K562 (cell line): ENCODE measurements at regions not wholly inside any gene's neighbourhood (a gene's known extent, or its start where the extent isn't known, plus 50 kb on each side); places are given as distances from the start of the nearest gene placed in this dataset.

Experiments
- ATAC-seq: fragments of 200-7000 bp; cut with Tn5 transposase; 3 replicates; pipeline ENCODE4 v1.9.1; 2020; ENCODE audit warnings: moderate library complexity
- BruUV-seq: library from RNA; stranded (reverse); fragments of 400-500 nt; replicated peaks from 2 replicates; lab custom pipeline; 2021; lab: Mats Ljungman, UMichigan
- CTCF ChIA-PET: fragments of 300-600 bp; formaldehyde crosslinking; extraction: SDS; loops from one replicate; lab custom pipeline; 2021; ENCODE audit warnings: low intra/inter-chr PET ratio; lab: Yijun Ruan, JAX
- POLR2A ChIA-PET: fragments of 300-600, 350-650 bp; sonication (Branson Sonifier 250); formaldehyde crosslinking; extraction: SDS; loops from one replicate; lab custom pipeline; 2021; ENCODE audit warnings: antibody characterized with exemption, inconsistent platforms; lab: Yijun Ruan, JAX
- DNase-seq, 4 experiments: peaks; one replicate each; pipeline versions ENCODE4 v3.0.0 to v3.0.0-alpha.2; 2011 to 2018; ENCODE audit warnings: low spot score in 3 of 4, mixed read lengths in 3 of 4; ENCODE audit errors: extremely low read depth in 1 of 4
- FAIRE-seq: peaks from 2 replicates; lab custom pipeline; 2011; peaks lifted over from hg19 to GRCh38; lab: Jason Lieb, UNC
- H2AFZ ChIP-seq: 2 replicates; pipeline ENCODE4 v1.6.0; 2011; ENCODE audit warnings: low read depth, low read length, control low read depth, inconsistent platforms
- H3K27ac ChIP-seq: fragments of 200-600 bp; 3 replicates; pipeline ENCODE4 v1.8.0; 2011; ENCODE audit warnings: low read depth, mild to moderate bottlenecking, control low read depth, inconsistent platforms, low read length, moderate library complexity, mixed read lengths; ENCODE audit errors: extremely low read depth
- H3K27me3 ChIP-seq, 2 experiments: fragments of 300-600 bp in 1 of 2; 2 replicates in 1 of 2; 3 replicates in 1 of 2; pipeline versions ENCODE4 v1.6.0 to v1.8.0; 2011; ENCODE audit warnings: inconsistent platforms in 2 of 2, low read length in 2 of 2, mild to moderate bottlenecking in 1 of 2, mixed read lengths in 1 of 2, moderate library complexity in 1 of 2; ENCODE audit not compliant: control insufficient read depth in 2 of 2, insufficient read depth in 2 of 2
- H3K36me3 ChIP-seq: fragments of 300-600 bp; 3 replicates; pipeline ENCODE4 v1.8.0; 2011; ENCODE audit warnings: mild to moderate bottlenecking, low read length, inconsistent platforms; ENCODE audit not compliant: control insufficient read depth, insufficient read depth
- H3K4me1 ChIP-seq, 2 experiments: fragments of 200-600 bp in 1 of 2; replicated peaks in 1 of 2; 2 replicates in 1 of 2; 3 replicates in 1 of 2; pipeline versions ENCODE4 v1.5.1 to v1.8.0; 2011; ENCODE audit warnings: inconsistent platforms in 2 of 2, low read length in 2 of 2, mild to moderate bottlenecking in 1 of 2, mixed read lengths in 1 of 2, moderate library complexity in 1 of 2; ENCODE audit not compliant: control insufficient read depth in 2 of 2, insufficient read depth in 2 of 2
- H3K4me2 ChIP-seq: 2 replicates; pipeline ENCODE4 v1.6.1; 2011; ENCODE audit warnings: low read length, control low read depth, inconsistent platforms, mixed read lengths; ENCODE audit not compliant: insufficient read depth
- H3K4me3 ChIP-seq: fragments of 200-600 bp; sonication (generic), shearing (Covaris generic); 2 replicates; pipeline ENCODE4 v1.5.1; 2016; ENCODE audit warnings: control low read depth, inconsistent platforms
- H3K79me2 ChIP-seq: fragments of 200-600 bp; 3 replicates; pipeline ENCODE4 v1.8.0; 2011; ENCODE audit warnings: low read length, inconsistent platforms; ENCODE audit not compliant: control insufficient read depth, insufficient read depth
- H3K9ac ChIP-seq, 2 experiments: 2 replicates each; pipeline versions ENCODE4 v1.6.0 to v1.6.1; 2011; ENCODE audit warnings: low read depth in 2 of 2, low read length in 2 of 2, control low read depth in 1 of 2, inconsistent platforms in 1 of 2, mild to moderate bottlenecking in 1 of 2, mixed read lengths in 1 of 2; ENCODE audit not compliant: insufficient read depth in 1 of 2
- H3K9me1 ChIP-seq: one replicate; pipeline ENCODE4 v1.6.0; 2011; ENCODE audit warnings: inconsistent platforms, mild to moderate bottlenecking, low read length, moderate library complexity; ENCODE audit not compliant: control insufficient read depth, insufficient read depth
- H3K9me3 ChIP-seq: replicated peaks from 2 replicates; pipeline ENCODE4 v1.5.1; 2011; ENCODE audit warnings: low read depth, low read length, inconsistent platforms; ENCODE audit not compliant: control insufficient read depth, insufficient read depth
- H4K20me1 ChIP-seq: replicated peaks from 2 replicates; pipeline ENCODE4 v1.6.1; 2011; ENCODE audit warnings: low read length, inconsistent platforms, mixed read lengths; ENCODE audit not compliant: control insufficient read depth, insufficient read depth
- HMGN3 ChIP-seq: IDR thresholded peaks from 2 replicates; pipeline ENCODE4 v1.6.1; 2011; ENCODE audit warnings: borderline replicate concordance, low read depth, mild to moderate bottlenecking, mixed read lengths, low read length; ENCODE audit not compliant: insufficient read length; ENCODE audit errors: extremely low read depth
- RFX1 ChIP-seq: fragments of 450-650 bp; IDR thresholded peaks from 2 replicates; pipeline ENCODE4 v1.6.1; 2016; ENCODE audit warnings: mild to moderate bottlenecking, moderate library complexity
- ZBTB12 ChIP-seq: fragments of 250-450 bp; sonication (Bioruptor Pico); IDR thresholded peaks from 2 replicates; pipeline ENCODE4 v1.4.0; 2020
- ZSCAN32 ChIP-seq: fragments of 450-650 bp; formaldehyde crosslinking; IDR thresholded peaks from 2 replicates; pipeline ENCODE4 v1.4.0; 2020; ENCODE audit warnings: mild to moderate bottlenecking, moderate library complexity
- WGBS: fragments of 100-300 bp; shearing (Covaris generic); methylation state at CpG from one replicate; pipeline ENCODE4 v1.1.6; 2016; ENCODE audit warnings: low coverage, mixed read lengths; ENCODE audit not compliant: insufficient coverage; ENCODE audit errors: missing lambda C conversion rate; 5-methylcytosine and 5-hydroxymethylcytosine counted together
- in situ Hi-C: fragments of 300-500 bp; cut with MboI; formaldehyde crosslinking; loops from 4 replicates; pipeline ENCODE4 v1.15.0; 2018; ENCODE audit warnings: inconsistent platforms, mixed read lengths
- intact Hi-C: fragments of 100-400 bp; cut with micrococcal nuclease; formaldehyde crosslinking; loops from 2 replicates; pipeline ENCODE4 v1.14.2; 2022

GRCh38 chr16:75947626-75948239, 221.4 kb upstream of the CPHXL start (continued):
- TF ChIP-seq RFX1, result no peak

GRCh38 chr16:75948441-75948840, 222.2 kb upstream of the CPHXL start:
- no peak for TF ChIP-seq ZBTB12 (CRISPR knock-in tag)
- TF ChIP-seq, all 486 proteins: peak for 0
- no peaks in the 10 kb centered on the region for H3K27me3 ChIP-seq
- no peak overlapping the region for H3K4me3 ChIP-seq
- no peaks in the 10 kb centered on the region for H3K9me1 ChIP-seq
- intact Hi-C loops, result no loop called here
- H3K36me3 ChIP-seq, result no peaks in the 10 kb centered on the region
- DNase-seq (no peak), FAIRE-seq (no peak), ATAC-seq (no peak)
- no peaks in the 10 kb centered on the region for H3K9me3 ChIP-seq
- in situ Hi-C loops, result no loop called here
- no peak overlapping the region for H3K27ac ChIP-seq
- no peak overlapping the region for H3K4me2 ChIP-seq
- H3K79me2 ChIP-seq, result no peaks in the 10 kb centered on the region
- H2AFZ ChIP-seq, result no peak overlapping the region
- ChIA-PET POLR2A (no interaction called here), CTCF (no interaction called here)
- no peaks in the 10 kb centered on the region for H3K4me1 ChIP-seq
- BruUV-seq, result no TSS peak
- 0% methylated on average over 2 of the region's 2 CpGs for whole genome bisulfite sequencing
- H3K9ac ChIP-seq, result no peak overlapping the region
- no peaks in the 10 kb centered on the region for H4K20me1 ChIP-seq

GRCh38 chr16:75948886-75949285, 222.6 kb upstream of the CPHXL start:
- no peaks in the 10 kb centered on the region for H4K20me1 ChIP-seq
- no peak for FAIRE-seq
- no peak for ATAC-seq
- H3K9ac ChIP-seq, result no peak overlapping the region
- H3K9me1 ChIP-seq, result no peaks in the 10 kb centered on the region
- ChIA-PET POLR2A (no interaction called here), CTCF (no interaction called here)
- no peak overlapping the region for H3K4me3 ChIP-seq
- no peaks in the 10 kb centered on the region for H3K27me3 ChIP-seq
- H3K36me3 ChIP-seq, result no peaks in the 10 kb centered on the region
- H2AFZ ChIP-seq, result no peak overlapping the region
- H3K4me2 ChIP-seq, result no peak overlapping the region
- 0% methylated on average over 3 of the region's 3 CpGs for WGBS
- in situ Hi-C loops, result no loop called here
- no peaks in the 10 kb centered on the region for H3K9me3 ChIP-seq
- intact Hi-C loops, result no loop called here
- BruUV-seq, result no TSS peak
- no peak overlapping the region for H3K27ac ChIP-seq
- no peaks in the 10 kb centered on the region for H3K79me2 ChIP-seq
- no peaks in the 10 kb centered on the region for H3K4me1 ChIP-seq
- DNase-seq, result no peak
- TF ChIP-seq HMGN3 (no peak), ZSCAN32 (CRISPR knock-in tag) (no peak)
